ENCODE measurements at regions not wholly inside any gene's neighbourhood (a gene's known extent, or its start where the extent isn't known, plus 50 kb on each side); places are given as distances from the start of the nearest gene placed in this dataset.

DNA sequence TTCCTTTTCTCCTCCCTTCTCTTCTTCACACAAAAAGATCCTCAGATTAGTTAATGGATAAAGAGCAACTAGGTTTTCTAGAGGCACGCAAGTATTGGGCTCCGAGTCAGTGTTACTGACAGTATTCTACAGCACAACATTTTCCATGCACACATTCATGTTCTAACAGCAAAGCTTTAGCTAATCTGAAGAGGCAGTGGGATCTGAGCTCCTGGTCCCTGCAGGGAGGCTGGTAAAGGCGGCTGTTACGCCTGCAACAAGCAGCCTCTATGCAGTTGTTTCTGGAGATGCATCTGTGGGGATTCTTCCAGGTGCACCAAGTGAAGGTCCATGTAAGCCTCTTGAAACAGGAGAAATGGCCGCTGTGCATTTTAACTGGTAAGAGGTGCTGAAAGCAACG lies 143.8 kb downstream of the EFNB2 start:
- CTCF ChIA-PET: no interaction called here
- H3K9me3 ChIP-seq (ENCODE audit: control insufficient read depth, insufficient read depth, low read depth, low read length): no peaks in the 10 kb centered on the region

DNA sequence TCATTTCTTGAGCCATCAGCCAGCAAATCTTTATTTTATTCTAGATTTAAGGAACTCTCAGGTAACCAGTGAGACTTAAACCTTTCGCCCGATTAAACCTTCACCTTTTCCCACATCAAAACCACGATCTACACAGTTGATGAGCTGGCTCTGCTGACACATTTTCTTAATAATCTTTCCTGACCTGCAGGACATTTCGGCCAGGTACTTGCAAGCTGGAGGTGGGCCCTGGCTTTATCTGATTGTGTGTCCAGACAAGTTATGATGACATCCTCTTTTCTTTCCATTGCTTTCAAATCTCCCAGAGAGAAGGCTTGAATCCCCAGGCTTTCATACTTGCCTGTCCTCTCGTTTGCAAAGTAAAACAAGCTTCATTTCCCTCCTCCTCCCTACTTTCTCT lies 144.2 kb downstream of the EFNB2 start:
- H3K4me3 ChIP-seq (ENCODE audit: low read depth, low read length): no peak overlapping the region
- no peaks in the 10 kb centered on the region for H3K9me3 ChIP-seq (ENCODE audit: control insufficient read depth, insufficient read depth, low read depth, low read length)
- H3K27ac ChIP-seq (ENCODE audit: extremely low read depth, low read depth, low read length): no peak overlapping the region
- ChIA-PET POLR2A (no interaction called here), CTCF (no interaction called here)
- TF ChIP-seq ZNF211 (tag by site-specific recombination; IDR thresholded peaks at IDR 0.05; ENCODE audit: low read depth) (no peak), ZNF785 (tag by site-specific recombination; IDR thresholded peaks at IDR 0.05) (no peak)
- H3K4me1 ChIP-seq (ENCODE audit: control insufficient read depth, insufficient read depth, low read length): no peaks in the 10 kb centered on the region
- no peaks in the 10 kb centered on the region for H3K36me3 ChIP-seq (ENCODE audit: control insufficient read depth in 2 of 2, insufficient read depth in 1 of 2, low read length in 2 of 2)

More for the DNA sequence above, 143.8 kb downstream of the EFNB2 start:
- no peaks in the 10 kb centered on the region for H3K36me3 ChIP-seq (ENCODE audit: control insufficient read depth in 2 of 2, insufficient read depth in 1 of 2, low read length in 2 of 2)
- POLR2A ChIA-PET: no interaction called here
- no peaks in the 10 kb centered on the region for H3K4me1 ChIP-seq (ENCODE audit: control insufficient read depth, insufficient read depth, low read length)
- H3K27ac ChIP-seq (ENCODE audit: extremely low read depth, low read depth, low read length): no peak overlapping the region
- H3K4me3 ChIP-seq (ENCODE audit: low read depth, low read length): no peak overlapping the region
- TF ChIP-seq ZNF148 (tag by site-specific recombination; IDR thresholded peaks at IDR 0.05; ENCODE audit: borderline replicate concordance) (no peak), ZNF549 (tag by site-specific recombination; IDR thresholded peaks at IDR 0.05) (no peak), ZNF155 (tag by site-specific recombination; IDR thresholded peaks at IDR 0.05) (no peak), GFI1B (tag by site-specific recombination; IDR thresholded peaks at IDR 0.05) (no peak), ZNF404 (tag by site-specific recombination; IDR thresholded peaks at IDR 0.05) (no peak), OSR2 (tag by site-specific recombination; IDR thresholded peaks at IDR 0.05) (no peak), SCRT1 (tag by site-specific recombination; IDR thresholded peaks at IDR 0.05; ENCODE audit: borderline replicate concordance) (no peak), ZNF16 (tag by site-specific recombination; IDR thresholded peaks at IDR 0.05; ENCODE audit: low read depth) (no peak), SALL2 (tag by site-specific recombination; IDR thresholded peaks at IDR 0.05; ENCODE audit: borderline replicate concordance) (no peak), ZNF239 (tag by site-specific recombination; IDR thresholded peaks at IDR 0.05) (no peak)

DNA sequence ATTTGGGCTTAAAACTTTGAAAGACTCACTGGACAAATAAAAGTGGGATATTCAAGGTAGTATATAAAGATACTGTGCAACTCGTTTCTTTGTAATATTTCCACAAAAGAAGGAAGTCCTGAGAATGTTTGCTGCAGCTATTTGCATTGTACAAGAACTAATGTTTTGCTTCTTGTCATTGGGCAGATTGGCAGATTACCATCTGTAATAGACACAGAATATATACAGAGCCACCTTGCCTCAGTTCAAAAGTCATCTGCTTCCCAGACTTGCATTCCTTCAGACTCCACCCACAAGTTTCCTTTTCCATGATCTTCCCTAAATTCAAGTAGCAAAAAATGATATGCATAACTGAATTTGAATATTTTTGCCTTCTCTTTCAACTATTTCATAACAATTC lies 145.1 kb downstream of the EFNB2 start:
- Histone ChIP-seq H3K27ac (ENCODE audit: extremely low read depth, low read depth, low read length) (no peak overlapping the region), H3K4me3 (ENCODE audit: low read depth, low read length) (no peak overlapping the region), H3K9me3 (ENCODE audit: control insufficient read depth, insufficient read depth, low read depth, low read length) (no peaks in the 10 kb centered on the region), H3K36me3 (ENCODE audit: control insufficient read depth in 2 of 2, insufficient read depth in 1 of 2, low read length in 2 of 2) (no peaks in the 10 kb centered on the region), H3K4me1 (ENCODE audit: control insufficient read depth, insufficient read depth, low read length) (no peaks in the 10 kb centered on the region)
- TF ChIP-seq, protein P1, sequence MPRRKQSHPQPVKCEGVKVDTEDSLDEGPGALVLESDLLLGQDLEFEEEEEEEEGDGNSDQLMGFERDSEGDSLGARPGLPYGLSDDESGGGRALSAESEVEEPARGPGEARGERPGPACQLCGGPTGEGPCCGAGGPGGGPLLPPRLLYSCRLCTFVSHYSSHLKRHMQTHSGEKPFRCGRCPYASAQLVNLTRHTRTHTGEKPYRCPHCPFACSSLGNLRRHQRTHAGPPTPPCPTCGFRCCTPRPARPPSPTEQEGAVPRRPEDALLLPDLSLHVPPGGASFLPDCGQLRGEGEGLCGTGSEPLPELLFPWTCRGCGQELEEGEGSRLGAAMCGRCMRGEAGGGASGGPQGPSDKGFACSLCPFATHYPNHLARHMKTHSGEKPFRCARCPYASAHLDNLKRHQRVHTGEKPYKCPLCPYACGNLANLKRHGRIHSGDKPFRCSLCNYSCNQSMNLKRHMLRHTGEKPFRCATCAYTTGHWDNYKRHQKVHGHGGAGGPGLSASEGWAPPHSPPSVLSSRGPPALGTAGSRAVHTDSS (tag by site-specific recombination; IDR thresholded peaks at IDR 0.05): no peak
- ChIA-PET CTCF (no interaction called here), POLR2A (no interaction called here)

GRCh38 chr13:106385654-106386053 lies 149.8 kb downstream of the EFNB2 start:
- CTCF ChIA-PET: interaction anchor here (1.1 kb wide), 2 partner anchors 33 to 95 kb away, joined by 4 read pairs; no protein-coding TSS in a partner anchor

More at GRCh38 chr13:106385654-106386053, 149.8 kb downstream of the EFNB2 start:
- H3K4me1 ChIP-seq (ENCODE audit: control insufficient read depth, insufficient read depth, low read length): peaks cover 9% of the 10 kb centered on the region
- H3K9me3 ChIP-seq (ENCODE audit: control insufficient read depth, insufficient read depth, low read depth, low read length): no peaks in the 10 kb centered on the region
- POLR2A ChIA-PET: no interaction called here
- H3K4me3 ChIP-seq (ENCODE audit: low read depth, low read length): no peak overlapping the region
- no peaks in the 10 kb centered on the region for H3K36me3 ChIP-seq (ENCODE audit: control insufficient read depth in 2 of 2, insufficient read depth in 1 of 2, low read length in 2 of 2)
- H3K27ac ChIP-seq (ENCODE audit: extremely low read depth, low read depth, low read length): no peak overlapping the region
- no peak for TF ChIP-seq ZNF548 (tag by site-specific recombination; IDR thresholded peaks at IDR 0.05)
- TF ChIP-seq SETDB1 (IDR thresholded peaks at IDR 0.05; ENCODE audit: insufficient read length, low read length): no peak
- TF ChIP-seq, protein P2, sequence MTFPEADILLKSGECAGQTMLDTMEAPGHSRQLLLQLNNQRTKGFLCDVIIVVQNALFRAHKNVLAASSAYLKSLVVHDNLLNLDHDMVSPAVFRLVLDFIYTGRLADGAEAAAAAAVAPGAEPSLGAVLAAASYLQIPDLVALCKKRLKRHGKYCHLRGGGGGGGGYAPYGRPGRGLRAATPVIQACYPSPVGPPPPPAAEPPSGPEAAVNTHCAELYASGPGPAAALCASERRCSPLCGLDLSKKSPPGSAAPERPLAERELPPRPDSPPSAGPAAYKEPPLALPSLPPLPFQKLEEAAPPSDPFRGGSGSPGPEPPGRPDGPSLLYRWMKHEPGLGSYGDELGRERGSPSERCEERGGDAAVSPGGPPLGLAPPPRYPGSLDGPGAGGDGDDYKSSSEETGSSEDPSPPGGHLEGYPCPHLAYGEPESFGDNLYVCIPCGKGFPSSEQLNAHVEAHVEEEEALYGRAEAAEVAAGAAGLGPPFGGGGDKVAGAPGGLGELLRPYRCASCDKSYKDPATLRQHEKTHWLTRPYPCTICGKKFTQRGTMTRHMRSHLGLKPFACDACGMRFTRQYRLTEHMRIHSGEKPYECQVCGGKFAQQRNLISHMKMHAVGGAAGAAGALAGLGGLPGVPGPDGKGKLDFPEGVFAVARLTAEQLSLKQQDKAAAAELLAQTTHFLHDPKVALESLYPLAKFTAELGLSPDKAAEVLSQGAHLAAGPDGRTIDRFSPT (tag by site-specific recombination; IDR thresholded peaks at IDR 0.05): no peak
- no peak for TF ChIP-seq ZNF2 (tag by site-specific recombination; IDR thresholded peaks at IDR 0.05)
- TF ChIP-seq ZNF510 (tag by site-specific recombination; IDR thresholded peaks at IDR 0.05; ENCODE audit: insufficient replicate concordance): no peak
- TF ChIP-seq, protein P3, sequence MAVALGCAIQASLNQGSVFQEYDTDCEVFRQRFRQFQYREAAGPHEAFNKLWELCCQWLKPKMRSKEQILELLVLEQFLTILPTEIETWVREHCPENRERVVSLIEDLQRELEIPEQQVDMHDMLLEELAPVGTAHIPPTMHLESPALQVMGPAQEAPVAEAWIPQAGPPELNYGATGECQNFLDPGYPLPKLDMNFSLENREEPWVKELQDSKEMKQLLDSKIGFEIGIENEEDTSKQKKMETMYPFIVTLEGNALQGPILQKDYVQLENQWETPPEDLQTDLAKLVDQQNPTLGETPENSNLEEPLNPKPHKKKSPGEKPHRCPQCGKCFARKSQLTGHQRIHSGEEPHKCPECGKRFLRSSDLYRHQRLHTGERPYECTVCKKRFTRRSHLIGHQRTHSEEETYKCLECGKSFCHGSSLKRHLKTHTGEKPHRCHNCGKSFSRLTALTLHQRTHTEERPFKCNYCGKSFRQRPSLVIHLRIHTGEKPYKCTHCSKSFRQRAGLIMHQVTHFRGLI (tag by site-specific recombination; IDR thresholded peaks at IDR 0.05): no peak
- no peak for TF ChIP-seq ZNF654 (tag by site-specific recombination; IDR thresholded peaks at IDR 0.05; ENCODE audit: low read depth)
- no peak for TF ChIP-seq ZNF324 (tag by site-specific recombination; IDR thresholded peaks at IDR 0.05)
- no peak for TF ChIP-seq ZNF571 (tag by site-specific recombination; IDR thresholded peaks at IDR 0.05)
